ENCODE measurements at regions not wholly inside any gene's neighbourhood (a gene's known extent, or its start where the extent isn't known, plus 50 kb on each side); places are given as distances from the start of the nearest gene placed in this dataset.

DNA sequence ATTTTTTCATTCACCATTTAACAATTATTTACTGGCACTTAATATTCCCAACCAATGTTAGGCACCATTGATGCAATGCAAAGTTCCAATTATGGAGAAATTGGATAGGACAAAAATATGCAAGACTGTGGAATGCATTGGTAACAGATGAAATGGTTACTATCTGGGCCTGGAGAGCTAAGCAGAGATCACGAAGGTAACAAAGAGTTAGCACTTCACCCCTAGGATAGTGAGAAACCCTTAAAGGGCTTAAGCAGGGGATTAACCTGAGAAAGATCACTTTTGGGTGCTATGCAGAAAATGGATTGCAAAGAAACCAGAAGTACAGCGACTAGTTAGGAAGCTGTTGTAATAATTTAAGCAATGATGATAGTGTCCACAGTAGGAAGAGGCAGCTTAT lies 129.6 kb upstream of the GPR149 start:
- no peak for DNase-seq (ENCODE audit: low read depth)

DNA sequence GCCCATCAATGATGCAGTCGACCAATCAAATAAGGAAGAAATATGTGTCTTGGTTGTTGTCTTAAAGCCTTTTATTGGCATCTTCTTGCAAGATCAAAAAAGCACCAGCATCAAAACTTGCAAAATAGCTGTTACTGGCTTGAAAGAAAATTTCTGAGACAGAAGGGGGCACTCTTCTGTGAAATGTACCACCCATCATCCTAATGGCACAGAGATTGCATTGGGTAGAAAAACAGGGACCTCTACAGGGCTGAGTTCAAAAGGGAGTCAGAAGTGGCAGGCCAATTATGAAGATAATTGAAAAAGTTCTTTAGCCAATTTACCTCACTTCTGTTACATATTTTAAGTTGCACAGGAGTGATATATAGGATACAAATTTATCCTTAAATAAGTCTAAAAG lies 122.3 kb upstream of the GPR149 start:
- DNase-seq (ENCODE audit: low read depth) = no peak

- no peak for DNase-seq (ENCODE audit: low read depth)
Measured at GRCh38 chr3:154549391-154549790, 119.4 kb upstream of the GPR149 start.

DNA sequence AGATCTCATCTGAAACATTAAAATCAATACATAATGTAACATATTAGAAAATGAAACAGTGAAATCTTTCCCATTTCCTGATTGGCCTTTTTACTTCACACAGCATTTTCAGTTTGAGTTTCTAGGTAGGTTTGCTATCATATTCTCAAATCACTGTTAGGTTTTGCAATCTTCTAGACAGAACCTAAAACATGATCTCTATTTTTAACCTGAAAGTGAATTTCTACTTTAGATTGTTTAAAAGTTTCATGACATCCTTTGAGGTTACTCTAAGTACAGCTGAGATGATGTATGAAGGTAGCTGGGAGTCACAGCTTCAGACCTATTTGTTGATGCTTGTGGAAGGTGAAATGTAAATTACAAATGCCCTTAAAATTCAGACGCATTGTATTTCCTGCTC lies 118.4 kb upstream of the GPR149 start:
- no peak for DNase-seq (ENCODE audit: low read depth)

DNA sequence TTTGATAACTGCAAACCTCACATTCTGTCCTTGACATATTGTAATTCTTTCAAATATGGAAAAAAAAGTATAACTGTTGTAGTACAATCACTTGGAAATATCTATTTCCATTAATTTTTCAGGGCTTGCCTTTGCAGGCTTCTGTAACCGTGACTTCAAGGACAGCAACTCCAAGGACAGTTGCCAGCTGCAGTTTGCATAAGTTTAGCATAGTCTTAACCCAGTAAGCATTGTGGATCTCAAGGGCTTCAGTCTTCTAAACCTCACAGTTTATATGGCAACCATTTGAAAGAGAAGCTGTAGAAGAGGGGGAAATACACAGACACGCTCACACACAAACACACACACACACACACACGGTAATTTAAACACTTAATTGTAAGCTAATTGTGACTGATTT lies 112.8 kb upstream of the GPR149 start:
- DNase-seq (ENCODE audit: low read depth) = no peak

GRCh38 chr3:154540950-154541604 lies 111.1 kb upstream of the GPR149 start:
- no peak for DNase-seq (ENCODE audit: low read depth)

DNA sequence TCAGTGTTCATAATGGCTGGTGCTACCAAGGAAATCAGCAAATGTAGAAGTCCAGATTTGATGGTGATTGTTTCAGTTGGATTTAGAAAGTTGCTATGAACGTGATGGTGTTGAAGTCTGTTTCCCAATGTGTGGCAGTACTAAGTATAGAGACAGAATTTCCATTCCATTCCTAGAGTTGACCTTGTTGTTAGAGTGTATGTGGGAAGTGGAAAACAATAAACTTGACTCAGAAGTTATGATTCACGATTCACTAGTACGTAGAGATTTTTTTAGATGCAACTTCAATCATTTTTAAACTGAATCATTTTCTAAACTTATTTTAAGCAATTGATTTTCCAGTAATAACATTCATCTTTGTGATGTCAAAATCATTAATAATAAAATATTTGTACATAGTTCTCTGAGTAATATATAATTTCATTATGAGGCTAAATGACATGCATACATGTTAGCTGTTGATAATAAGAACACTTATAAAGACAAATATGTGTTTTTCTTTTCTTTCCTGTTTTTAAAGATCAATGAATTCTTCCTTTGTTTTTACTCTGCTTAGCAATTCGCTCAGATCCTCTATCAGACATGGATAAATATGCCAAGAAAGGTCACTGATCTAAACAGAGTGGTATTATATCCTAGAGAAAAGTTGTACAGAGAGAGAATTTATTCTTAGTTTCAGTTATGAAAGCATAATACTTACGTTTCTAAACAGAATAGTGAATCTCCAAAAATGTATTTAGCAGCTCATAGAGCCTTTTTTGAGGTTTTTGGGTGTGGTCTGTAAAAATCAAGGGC lies 108.8 kb upstream of the GPR149 start:
- DNase-seq (ENCODE audit: low read depth) = no peak

DNA sequence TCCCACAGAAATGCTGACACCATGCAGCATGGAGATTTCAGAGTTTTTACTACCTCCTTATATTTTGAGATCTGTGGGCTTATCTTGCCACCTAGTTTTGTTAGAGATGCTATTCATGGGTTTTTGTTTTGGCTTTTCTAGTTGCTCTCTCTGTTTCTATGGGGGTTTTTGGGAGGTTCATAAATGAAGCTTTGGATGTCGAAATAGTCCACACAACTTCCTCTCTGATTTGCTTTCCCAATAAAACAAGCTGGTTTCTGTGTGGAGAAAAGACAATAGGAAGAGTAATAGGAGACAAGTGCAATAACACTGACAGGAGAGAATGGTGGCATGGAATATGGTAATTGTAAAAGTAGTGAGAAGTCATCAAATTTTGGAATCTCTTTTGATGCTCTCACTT lies 106.8 kb upstream of the GPR149 start:
- no peak for DNase-seq (ENCODE audit: low read depth)

GRCh38 chr3:154522036-154522602 lies 92.1 kb upstream of the GPR149 start:
- DNase-seq (ENCODE audit: low read depth) = no peak

DNA sequence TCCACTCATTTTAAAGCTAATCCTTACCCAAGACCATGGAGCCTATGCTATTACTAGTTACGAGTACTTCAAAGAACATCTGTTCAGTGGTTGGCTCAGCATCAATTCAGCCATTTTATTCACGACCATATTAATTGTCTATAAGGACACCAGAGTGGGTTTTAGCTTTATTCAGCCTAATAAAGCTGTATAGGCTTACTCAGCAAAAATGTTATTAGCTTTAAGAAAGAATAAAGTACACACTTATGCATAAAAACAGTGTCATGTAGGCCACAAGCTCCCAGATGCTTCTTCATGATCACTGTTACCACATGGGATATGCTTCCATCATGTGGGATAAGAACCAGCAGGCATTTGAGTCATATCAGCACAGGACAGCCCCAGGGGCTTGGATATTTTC lies 87.4 kb upstream of the GPR149 start:
- no peak for DNase-seq (ENCODE audit: low read depth)

- no peak for DNase-seq (ENCODE audit: low read depth)
Measured at GRCh38 chr3:154515921-154516320, 85.9 kb upstream of the GPR149 start.

DNA sequence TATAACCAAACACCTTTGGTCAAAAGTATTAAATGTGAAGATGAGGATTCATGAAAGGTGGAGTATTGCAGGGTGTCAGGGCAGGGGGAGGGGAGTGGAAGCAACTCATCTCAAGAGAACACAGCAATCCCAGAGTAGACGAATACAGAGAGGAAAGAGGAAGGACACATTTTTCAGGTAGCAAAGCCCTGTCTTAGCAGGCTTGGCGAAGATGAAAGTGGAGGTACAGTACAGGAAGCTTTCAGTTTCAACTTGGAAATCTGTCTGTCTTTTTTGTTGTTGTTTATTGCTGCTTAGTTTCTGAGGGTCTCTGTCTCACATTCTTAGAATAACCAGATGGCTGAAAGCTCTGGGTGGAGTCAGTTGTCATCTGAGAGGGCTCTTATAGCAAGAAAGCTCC lies 80.8 kb upstream of the GPR149 start:
- DNase-seq (ENCODE audit: low read depth) = no peak

DNA sequence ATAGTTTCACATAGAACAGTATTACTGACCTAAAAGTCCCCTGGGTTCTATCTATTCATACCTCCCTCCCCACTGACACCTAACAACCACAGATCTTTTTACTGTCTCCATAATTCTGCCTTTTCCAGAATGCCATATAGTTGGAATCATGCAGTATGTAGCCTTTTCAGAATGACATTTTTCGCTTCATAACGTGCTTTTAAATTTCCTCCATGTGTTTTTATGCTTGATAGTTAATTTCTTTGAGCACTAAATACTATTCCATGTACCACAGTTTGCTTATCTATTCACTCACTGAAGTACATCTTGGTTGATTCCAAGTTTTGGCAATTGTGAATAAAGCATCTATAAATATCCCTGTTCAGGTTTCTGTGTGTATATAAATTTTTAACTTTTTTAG lies 77.7 kb upstream of the GPR149 start:
- DNase-seq (ENCODE audit: low read depth) = no peak

GRCh38 chr3:154496978-154497377 lies 67.0 kb upstream of the GPR149 start:
- no peak for DNase-seq (ENCODE audit: low read depth)

- no peak for DNase-seq (ENCODE audit: low read depth)
Measured at GRCh38 chr3:154496540-154496939, 66.5 kb upstream of the GPR149 start.

GRCh38 chr3:154486949-154487348 lies 57.0 kb upstream of the GPR149 start:
- DNase-seq (ENCODE audit: low read depth) = no peak

- DNase-seq (ENCODE audit: low read depth) = no peak
Measured at GRCh38 chr3:154482507-154482906, 52.5 kb upstream of the GPR149 start.

- no peak for DNase-seq (ENCODE audit: low read depth)
Measured at GRCh38 chr3:154480033-154480432, 50.0 kb upstream of the GPR149 start.

All from HS-27A (cell line).